HepG2 (cell line): ENCODE measurements at regions not wholly inside any gene's neighbourhood (a gene's known extent, or its start where the extent isn't known, plus 50 kb on each side); places are given as distances from the start of the nearest gene placed in this dataset.

Experiments
- BHLHE40 ChIP-seq: IDR thresholded peaks from 2 replicates; pipeline ENCODE4 v1.6.1; 2011; ENCODE audit warnings: low read length, improper control_type of control experiment
- NR2F1 ChIP-seq, 2 experiments: fragments of 450-650 bp in 1 of 2; formaldehyde crosslinking in 1 of 2; IDR thresholded peaks; 2 replicates each; pipeline versions ENCODE4 v1.5.0 to v1.6.1; 2016 to 2020; ENCODE audit warnings: mild to moderate bottlenecking in 1 of 2, missing compliant biosample characterization in 1 of 2, missing genetic modification reagents in 1 of 2, moderate library complexity in 1 of 2
- POLR2AphosphoS5 ChIP-seq: IDR thresholded peaks from 2 replicates; pipeline ENCODE4 v1.6.1; 2012; ENCODE audit warnings: low read depth, low read length
- REPIN1 ChIP-seq: sonication (generic); formaldehyde crosslinking; IDR thresholded peaks from 2 replicates; pipeline ENCODE4 v1.8.0; 2022; ENCODE audit warnings: missing genetic modification reagents, low read depth, mild to moderate bottlenecking, borderline replicate concordance
- SIN3B ChIP-seq: fragments of 150-350 bp; IDR thresholded peaks from 2 replicates; pipeline ENCODE4 v1.6.1; 2014; ENCODE audit warnings: low read length
- ZFP37 ChIP-seq: sonication (generic); formaldehyde crosslinking; IDR thresholded peaks from 2 replicates; pipeline ENCODE4 v1.4.0; 2020; ENCODE audit warnings: missing genetic modification reagents, borderline replicate concordance
- ZFX ChIP-seq: sonication (generic); formaldehyde crosslinking; IDR thresholded peaks from 2 replicates; pipeline ENCODE4 v1.4.0; 2020; ENCODE audit warnings: mild to moderate bottlenecking, low read depth, missing genetic modification reagents, moderate library complexity
- ZNF18 ChIP-seq: sonication (generic); formaldehyde crosslinking; IDR thresholded peaks from 2 replicates; pipeline ENCODE4 v1.8.0; 2022; ENCODE audit warnings: mild to moderate bottlenecking, missing genetic modification reagents; ENCODE audit not compliant: insufficient replicate concordance
- ZNF781 ChIP-seq: sonication (generic); formaldehyde crosslinking; IDR thresholded peaks from 2 replicates; pipeline ENCODE4 v1.5.1; 2020; ENCODE audit warnings: borderline replicate concordance, mild to moderate bottlenecking, missing genetic modification reagents; ENCODE audit errors: not compliant biosample characterization
- ZSCAN30 ChIP-seq: sonication (generic); formaldehyde crosslinking; IDR thresholded peaks from 2 replicates; pipeline ENCODE4 v1.5.0; 2020; ENCODE audit warnings: mild to moderate bottlenecking, missing genetic modification reagents
- TF ChIP-seq, protein P1 (sequence below): sonication (generic); formaldehyde crosslinking; conservative IDR thresholded peaks from 2 replicates; pipeline ENCODE4 v1.4.0; 2020; ENCODE audit warnings: missing genetic modification reagents
- TF ChIP-seq, protein P2 (sequence below): sonication (generic); formaldehyde crosslinking; IDR thresholded peaks from 2 replicates; pipeline ENCODE4 v1.5.1; 2020; ENCODE audit warnings: mild to moderate bottlenecking, missing genetic modification reagents, moderate library complexity
- TF ChIP-seq, protein P3 (sequence below): sonication (generic); formaldehyde crosslinking; IDR thresholded peaks from 2 replicates; pipeline ENCODE4 v1.5.0; 2020; ENCODE audit warnings: mild to moderate bottlenecking, missing genetic modification reagents, moderate library complexity
- TF ChIP-seq, protein P4 (sequence below): fragments of 450-650 bp; IDR thresholded peaks from 2 replicates; pipeline ENCODE4 v1.6.1; 2017; ENCODE audit warnings: mild to moderate bottlenecking

DNA sequence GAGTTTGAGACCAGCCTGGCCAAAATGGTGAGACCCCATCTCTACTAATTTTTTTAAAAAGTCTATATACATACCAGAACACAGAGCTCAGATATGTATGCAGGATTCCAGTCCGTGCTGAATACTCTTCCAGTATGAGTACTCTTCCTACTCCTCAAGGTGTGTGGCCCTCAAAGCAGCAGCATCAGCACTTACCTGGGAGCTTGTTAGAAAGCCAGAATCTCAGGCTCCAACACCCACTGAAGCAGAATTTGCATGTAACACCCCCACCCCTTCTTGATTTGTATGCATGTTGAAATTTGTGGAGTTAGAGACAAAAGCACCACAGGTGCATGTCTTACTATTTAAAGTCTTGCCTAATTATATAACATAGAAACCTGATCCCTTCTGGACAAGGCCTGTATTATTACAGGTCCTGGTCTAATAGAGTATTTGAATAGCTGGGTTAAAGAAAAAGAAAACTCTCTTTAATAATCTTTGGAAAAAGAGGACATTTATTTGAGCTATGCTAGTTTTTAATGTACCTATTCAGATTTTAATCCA lies 50.3 kb upstream of the NFE2L2 start:
- TF ChIP-seq ZNF781 (CRISPR knock-in tag) (no peak), POLR2AphosphoS5 (no peak), BHLHE40 (no peak), ZFP37 (no peak), ZNF18 (CRISPR knock-in tag) (no peak), ZSCAN30 (CRISPR knock-in tag) (no peak), NR2F1 (CRISPR knock-in tag; IDR thresholded peaks at IDR 0.05) (no peak), ZFX (CRISPR knock-in tag) (no peak), REPIN1 (CRISPR knock-in tag) (no peak), SIN3B (no peak)
- TF ChIP-seq, protein P1, sequence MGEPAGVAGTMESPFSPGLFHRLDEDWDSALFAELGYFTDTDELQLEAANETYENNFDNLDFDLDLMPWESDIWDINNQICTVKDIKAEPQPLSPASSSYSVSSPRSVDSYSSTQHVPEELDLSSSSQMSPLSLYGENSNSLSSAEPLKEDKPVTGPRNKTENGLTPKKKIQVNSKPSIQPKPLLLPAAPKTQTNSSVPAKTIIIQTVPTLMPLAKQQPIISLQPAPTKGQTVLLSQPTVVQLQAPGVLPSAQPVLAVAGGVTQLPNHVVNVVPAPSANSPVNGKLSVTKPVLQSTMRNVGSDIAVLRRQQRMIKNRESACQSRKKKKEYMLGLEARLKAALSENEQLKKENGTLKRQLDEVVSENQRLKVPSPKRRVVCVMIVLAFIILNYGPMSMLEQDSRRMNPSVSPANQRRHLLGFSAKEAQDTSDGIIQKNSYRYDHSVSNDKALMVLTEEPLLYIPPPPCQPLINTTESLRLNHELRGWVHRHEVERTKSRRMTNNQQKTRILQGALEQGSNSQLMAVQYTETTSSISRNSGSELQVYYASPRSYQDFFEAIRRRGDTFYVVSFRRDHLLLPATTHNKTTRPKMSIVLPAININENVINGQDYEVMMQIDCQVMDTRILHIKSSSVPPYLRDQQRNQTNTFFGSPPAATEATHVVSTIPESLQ (CRISPR knock-in tag), result no peak
- TF ChIP-seq, protein P2, sequence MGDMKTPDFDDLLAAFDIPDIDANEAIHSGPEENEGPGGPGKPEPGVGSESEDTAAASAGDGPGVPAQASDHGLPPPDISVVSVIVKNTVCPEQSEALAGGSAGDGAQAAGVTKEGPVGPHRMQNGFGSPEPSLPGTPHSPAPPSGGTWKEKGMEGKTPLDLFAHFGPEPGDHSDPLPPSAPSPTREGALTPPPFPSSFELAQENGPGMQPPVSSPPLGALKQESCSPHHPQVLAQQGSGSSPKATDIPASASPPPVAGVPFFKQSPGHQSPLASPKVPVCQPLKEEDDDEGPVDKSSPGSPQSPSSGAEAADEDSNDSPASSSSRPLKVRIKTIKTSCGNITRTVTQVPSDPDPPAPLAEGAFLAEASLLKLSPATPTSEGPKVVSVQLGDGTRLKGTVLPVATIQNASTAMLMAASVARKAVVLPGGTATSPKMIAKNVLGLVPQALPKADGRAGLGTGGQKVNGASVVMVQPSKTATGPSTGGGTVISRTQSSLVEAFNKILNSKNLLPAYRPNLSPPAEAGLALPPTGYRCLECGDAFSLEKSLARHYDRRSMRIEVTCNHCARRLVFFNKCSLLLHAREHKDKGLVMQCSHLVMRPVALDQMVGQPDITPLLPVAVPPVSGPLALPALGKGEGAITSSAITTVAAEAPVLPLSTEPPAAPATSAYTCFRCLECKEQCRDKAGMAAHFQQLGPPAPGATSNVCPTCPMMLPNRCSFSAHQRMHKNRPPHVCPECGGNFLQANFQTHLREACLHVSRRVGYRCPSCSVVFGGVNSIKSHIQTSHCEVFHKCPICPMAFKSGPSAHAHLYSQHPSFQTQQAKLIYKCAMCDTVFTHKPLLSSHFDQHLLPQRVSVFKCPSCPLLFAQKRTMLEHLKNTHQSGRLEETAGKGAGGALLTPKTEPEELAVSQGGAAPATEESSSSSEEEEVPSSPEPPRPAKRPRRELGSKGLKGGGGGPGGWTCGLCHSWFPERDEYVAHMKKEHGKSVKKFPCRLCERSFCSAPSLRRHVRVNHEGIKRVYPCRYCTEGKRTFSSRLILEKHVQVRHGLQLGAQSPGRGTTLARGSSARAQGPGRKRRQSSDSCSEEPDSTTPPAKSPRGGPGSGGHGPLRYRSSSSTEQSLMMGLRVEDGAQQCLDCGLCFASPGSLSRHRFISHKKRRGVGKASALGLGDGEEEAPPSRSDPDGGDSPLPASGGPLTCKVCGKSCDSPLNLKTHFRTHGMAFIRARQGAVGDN (CRISPR knock-in tag), result no peak
- TF ChIP-seq, protein P3, sequence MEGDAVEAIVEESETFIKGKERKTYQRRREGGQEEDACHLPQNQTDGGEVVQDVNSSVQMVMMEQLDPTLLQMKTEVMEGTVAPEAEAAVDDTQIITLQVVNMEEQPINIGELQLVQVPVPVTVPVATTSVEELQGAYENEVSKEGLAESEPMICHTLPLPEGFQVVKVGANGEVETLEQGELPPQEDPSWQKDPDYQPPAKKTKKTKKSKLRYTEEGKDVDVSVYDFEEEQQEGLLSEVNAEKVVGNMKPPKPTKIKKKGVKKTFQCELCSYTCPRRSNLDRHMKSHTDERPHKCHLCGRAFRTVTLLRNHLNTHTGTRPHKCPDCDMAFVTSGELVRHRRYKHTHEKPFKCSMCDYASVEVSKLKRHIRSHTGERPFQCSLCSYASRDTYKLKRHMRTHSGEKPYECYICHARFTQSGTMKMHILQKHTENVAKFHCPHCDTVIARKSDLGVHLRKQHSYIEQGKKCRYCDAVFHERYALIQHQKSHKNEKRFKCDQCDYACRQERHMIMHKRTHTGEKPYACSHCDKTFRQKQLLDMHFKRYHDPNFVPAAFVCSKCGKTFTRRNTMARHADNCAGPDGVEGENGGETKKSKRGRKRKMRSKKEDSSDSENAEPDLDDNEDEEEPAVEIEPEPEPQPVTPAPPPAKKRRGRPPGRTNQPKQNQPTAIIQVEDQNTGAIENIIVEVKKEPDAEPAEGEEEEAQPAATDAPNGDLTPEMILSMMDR (CRISPR knock-in tag), result no peak
- TF ChIP-seq, protein P4, sequence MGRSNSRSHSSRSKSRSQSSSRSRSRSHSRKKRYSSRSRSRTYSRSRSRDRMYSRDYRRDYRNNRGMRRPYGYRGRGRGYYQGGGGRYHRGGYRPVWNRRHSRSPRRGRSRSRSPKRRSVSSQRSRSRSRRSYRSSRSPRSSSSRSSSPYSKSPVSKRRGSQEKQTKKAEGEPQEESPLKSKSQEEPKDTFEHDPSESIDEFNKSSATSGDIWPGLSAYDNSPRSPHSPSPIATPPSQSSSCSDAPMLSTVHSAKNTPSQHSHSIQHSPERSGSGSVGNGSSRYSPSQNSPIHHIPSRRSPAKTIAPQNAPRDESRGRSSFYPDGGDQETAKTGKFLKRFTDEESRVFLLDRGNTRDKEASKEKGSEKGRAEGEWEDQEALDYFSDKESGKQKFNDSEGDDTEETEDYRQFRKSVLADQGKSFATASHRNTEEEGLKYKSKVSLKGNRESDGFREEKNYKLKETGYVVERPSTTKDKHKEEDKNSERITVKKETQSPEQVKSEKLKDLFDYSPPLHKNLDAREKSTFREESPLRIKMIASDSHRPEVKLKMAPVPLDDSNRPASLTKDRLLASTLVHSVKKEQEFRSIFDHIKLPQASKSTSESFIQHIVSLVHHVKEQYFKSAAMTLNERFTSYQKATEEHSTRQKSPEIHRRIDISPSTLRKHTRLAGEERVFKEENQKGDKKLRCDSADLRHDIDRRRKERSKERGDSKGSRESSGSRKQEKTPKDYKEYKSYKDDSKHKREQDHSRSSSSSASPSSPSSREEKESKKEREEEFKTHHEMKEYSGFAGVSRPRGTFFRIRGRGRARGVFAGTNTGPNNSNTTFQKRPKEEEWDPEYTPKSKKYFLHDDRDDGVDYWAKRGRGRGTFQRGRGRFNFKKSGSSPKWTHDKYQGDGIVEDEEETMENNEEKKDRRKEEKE, result no peak
